Left lung (tissue), 4 donors: ENCODE measurements at regions not wholly inside any gene's neighbourhood (a gene's known extent, or its start where the extent isn't known, plus 50 kb on each side); places are given as distances from the start of the nearest gene placed in this dataset.

Experiments used
- ATAC-seq: fragments of 200-7000 bp; cut with Tn5 transposase; one replicate; pipeline ENCODE4 v1.9.1; 2020; ENCODE audit warnings: moderate library complexity
- DNase-seq, 4 donors: peaks; one replicate each; pipeline ENCODE4 v3.0.0-alpha.2; 2013 to 2020
- H3K27ac ChIP-seq, 2 donors: fragments of 200-600 bp; sonication (generic) in 1 of 2; one replicate each; pipeline versions ENCODE4 v1.5.0 to v1.8.0; 2020 to 2021
- H3K27me3 ChIP-seq, 2 donors: fragments of 200-600 bp; sonication (generic) in 1 of 2; one replicate each; pipeline versions ENCODE4 v1.5.0 to v1.8.0; 2020 to 2021
- H3K36me3 ChIP-seq, 2 donors: fragments of 200-600 bp; sonication (generic) in 1 of 2; one replicate each; pipeline versions ENCODE4 v1.5.0 to v1.8.0; 2020 to 2021
- H3K4me1 ChIP-seq, 2 donors: fragments of 200-600 bp; one replicate each; pipeline ENCODE4 v1.8.0; 2021
- H3K4me3 ChIP-seq, 2 donors: fragments of 200-600 bp; sonication (generic) in 1 of 2; one replicate each; pipeline versions ENCODE4 v1.5.0 to v1.8.0; 2020 to 2021; ENCODE audit warnings: mild to moderate bottlenecking in 1 of 2
- H3K9me3 ChIP-seq, 2 donors: fragments of 200-600 bp; sonication (generic) in 1 of 2; one replicate each; pipeline versions ENCODE4 v1.5.0 to v1.8.0; 2020 to 2021
- intact Hi-C, 2 donors: fragments of 100-400 bp; cut with DNase I; formaldehyde crosslinking; loops; one replicate each; pipeline versions ENCODE4 v1.11.2 to v1.14.2; 2022
- TF ChIP-seq, protein P1 (sequence below), 2 donors: fragments of 200-600 bp; sonication (generic) in 1 of 2; IDR thresholded peaks; one replicate each; pipeline versions ENCODE4 v1.5.0 to v1.8.0; 2021; ENCODE audit warnings: antibody characterized with exemption in 2 of 2
- donor health status: DM: no; HTN: yes; CAD: no.
- donor health status: DM: no; HTN: no; CAD: no.

DNA sequence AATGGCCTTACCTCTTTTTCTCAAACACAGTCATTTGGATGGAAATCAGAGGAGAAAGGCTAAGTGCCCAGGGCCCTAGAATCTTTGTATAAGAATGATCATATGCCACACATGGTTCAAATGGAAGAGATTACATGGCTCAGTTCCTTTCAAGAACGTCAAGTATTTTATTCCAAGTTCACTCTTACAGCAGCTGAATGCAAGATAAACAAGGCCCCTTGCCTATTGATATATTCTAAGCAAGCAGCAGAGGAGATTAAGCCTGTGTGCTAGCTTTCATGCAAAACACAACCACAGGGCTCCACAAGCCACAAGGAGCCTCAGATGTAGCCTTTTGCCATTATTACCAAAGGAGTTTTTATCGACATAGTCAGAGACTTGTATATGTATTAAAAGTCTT is 55.3 kb upstream of the SLCO6A1 start:
- H3K4me3 ChIP-seq: no peak overlapping the region
- DNase-seq (no peak), ATAC-seq (no peak)
- no peaks in the 10 kb centered on the region for H3K36me3 ChIP-seq
- no peaks in the 10 kb centered on the region for H3K27me3 ChIP-seq
- intact Hi-C loops: no loop called here
- H3K4me1 ChIP-seq: no peaks in the 10 kb centered on the region
- H3K9me3 ChIP-seq: no peaks in the 10 kb centered on the region
- H3K27ac ChIP-seq: no peak overlapping the region
- TF ChIP-seq, protein P1, sequence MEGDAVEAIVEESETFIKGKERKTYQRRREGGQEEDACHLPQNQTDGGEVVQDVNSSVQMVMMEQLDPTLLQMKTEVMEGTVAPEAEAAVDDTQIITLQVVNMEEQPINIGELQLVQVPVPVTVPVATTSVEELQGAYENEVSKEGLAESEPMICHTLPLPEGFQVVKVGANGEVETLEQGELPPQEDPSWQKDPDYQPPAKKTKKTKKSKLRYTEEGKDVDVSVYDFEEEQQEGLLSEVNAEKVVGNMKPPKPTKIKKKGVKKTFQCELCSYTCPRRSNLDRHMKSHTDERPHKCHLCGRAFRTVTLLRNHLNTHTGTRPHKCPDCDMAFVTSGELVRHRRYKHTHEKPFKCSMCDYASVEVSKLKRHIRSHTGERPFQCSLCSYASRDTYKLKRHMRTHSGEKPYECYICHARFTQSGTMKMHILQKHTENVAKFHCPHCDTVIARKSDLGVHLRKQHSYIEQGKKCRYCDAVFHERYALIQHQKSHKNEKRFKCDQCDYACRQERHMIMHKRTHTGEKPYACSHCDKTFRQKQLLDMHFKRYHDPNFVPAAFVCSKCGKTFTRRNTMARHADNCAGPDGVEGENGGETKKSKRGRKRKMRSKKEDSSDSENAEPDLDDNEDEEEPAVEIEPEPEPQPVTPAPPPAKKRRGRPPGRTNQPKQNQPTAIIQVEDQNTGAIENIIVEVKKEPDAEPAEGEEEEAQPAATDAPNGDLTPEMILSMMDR (IDR thresholded peaks at IDR 0.05): no peak

DNA sequence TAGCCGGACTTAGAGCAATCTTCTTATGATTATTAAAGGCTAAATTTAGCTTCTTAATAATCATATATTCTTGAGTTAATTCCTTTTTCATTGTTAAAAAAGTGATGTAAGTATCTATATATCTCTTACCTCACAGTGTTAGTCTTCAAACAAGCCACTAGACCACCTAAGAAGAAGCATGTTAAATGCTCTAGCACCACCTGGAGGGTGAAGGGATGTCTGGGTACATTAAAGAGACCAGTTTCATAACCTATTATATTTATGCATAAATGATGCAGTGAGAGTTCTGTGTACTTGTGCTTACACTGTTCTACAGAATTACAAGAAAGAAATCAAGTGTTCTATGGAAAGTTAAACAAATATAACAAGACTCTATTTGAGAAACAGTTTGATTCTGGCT is 55.9 kb upstream of the SLCO6A1 start:
- TF ChIP-seq, protein P1 (IDR thresholded peaks at IDR 0.05): peak in 1 of 2 donors; percentile 17
- no peaks in the 10 kb centered on the region for H3K4me1 ChIP-seq
- no peak overlapping the region for H3K4me3 ChIP-seq
- H3K9me3 ChIP-seq: no peaks in the 10 kb centered on the region
- no peaks in the 10 kb centered on the region for H3K27me3 ChIP-seq
- no peak overlapping the region for H3K27ac ChIP-seq
- intact Hi-C loops: no loop called here
- DNase-seq (no peak), ATAC-seq (no peak)
- no peaks in the 10 kb centered on the region for H3K36me3 ChIP-seq

DNA sequence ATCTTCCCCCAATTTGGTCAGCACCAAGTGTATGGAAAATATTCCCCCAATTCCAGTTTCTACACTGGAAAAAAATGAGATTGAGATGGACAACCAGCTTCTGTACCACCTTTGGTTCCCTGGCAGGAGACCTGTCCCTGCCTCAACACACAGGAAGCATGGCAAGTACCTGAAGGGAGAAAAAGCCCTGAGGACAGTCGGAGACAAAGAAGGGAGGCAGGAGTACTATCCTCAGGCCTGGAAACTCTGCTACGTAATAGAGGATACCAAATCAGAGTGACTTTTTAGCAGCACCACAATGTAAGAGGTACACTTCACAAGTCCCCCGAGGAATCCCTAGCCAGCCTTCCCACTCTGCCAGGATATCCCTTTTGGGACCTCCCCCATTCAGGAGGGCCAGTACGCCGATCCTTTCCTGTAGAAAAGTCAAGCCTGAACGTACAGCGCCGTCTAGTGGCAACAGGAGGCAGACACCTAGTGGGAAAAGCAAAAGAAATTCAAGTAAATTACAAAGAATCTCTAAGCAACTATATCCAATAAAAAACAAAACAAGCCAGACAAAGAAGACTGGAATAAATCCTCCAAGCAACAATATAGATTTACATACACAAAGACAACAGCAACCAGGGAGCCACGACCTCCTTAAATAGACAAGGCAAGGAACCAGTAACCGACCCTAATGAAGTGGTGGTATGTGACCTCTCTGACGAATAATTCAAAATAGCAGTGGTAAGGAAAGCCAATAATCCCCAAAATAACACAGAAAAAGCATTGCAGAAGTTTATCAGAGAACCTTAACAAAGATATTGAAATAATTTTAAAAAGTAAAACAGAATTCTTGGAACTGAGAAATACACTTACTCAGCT is 63.3 kb upstream of the SLCO6A1 start:
- DNase-seq (peak in 2 of 4 donors; percentile 17 to 34), ATAC-seq (peak; percentile 26)
- intact Hi-C loops: no loop called here
- Histone ChIP-seq H3K27me3 (no peaks in the 10 kb centered on the region), H3K4me1 (no peaks in the 10 kb centered on the region), H3K4me3 (no peak overlapping the region), H3K27ac (no peak overlapping the region), H3K9me3 (no peaks in the 10 kb centered on the region), H3K36me3 (no peaks in the 10 kb centered on the region)
- TF ChIP-seq, protein P1 (IDR thresholded peaks at IDR 0.05): peak in 1 of 2 donors; percentile 46

DNA sequence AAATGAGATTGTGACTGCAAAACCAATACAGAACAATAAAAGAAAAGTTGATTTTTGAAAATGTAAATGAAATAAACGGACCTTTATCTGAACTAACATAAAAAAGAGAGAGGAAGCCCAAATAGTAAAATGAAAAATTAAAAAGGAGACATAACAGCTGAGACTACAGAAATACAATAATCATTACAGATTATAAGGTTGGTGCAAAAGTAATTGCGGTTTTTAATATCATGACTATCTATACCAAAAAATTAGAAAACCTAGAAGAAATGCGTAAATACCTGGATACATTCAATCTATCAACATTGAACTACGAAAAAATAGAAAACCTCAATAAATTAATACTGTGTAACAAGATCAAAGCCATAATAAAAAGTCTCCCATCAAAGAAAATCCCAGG is 71.9 kb upstream of the SLCO6A1 start:
- Histone ChIP-seq H3K36me3 (no peaks in the 10 kb centered on the region), H3K27me3 (no peaks in the 10 kb centered on the region), H3K4me3 (no peak overlapping the region), H3K27ac (no peak overlapping the region), H3K4me1 (no peaks in the 10 kb centered on the region), H3K9me3 (no peaks in the 10 kb centered on the region)
- intact Hi-C loops: no loop called here
- TF ChIP-seq, protein P1 (IDR thresholded peaks at IDR 0.05): no peak
- ATAC-seq (no peak), DNase-seq (no peak)

DNA sequence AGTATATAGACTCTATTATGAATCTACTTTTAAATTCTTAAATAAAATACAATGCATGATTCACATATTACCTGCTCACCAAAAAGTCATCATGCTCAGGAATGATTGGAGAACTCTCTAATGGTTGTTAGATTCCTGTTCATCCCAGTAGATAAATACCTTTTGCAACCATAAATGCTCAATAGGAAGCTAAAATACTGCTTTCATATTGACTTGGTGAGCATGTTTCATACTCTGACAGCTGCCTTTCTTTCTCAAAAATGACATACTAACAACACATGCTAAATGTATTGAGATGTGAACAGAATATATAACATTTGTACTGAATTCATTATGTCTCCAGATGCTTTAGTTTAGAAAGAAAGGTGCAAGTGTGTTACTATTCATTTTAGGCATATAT is 79.6 kb upstream of the SLCO6A1 start:
- Histone ChIP-seq H3K4me1 (no peaks in the 10 kb centered on the region), H3K27me3 (no peaks in the 10 kb centered on the region), H3K36me3 (no peaks in the 10 kb centered on the region), H3K27ac (no peak overlapping the region), H3K4me3 (no peak overlapping the region), H3K9me3 (no peaks in the 10 kb centered on the region)
- intact Hi-C loops: no loop called here
- ATAC-seq (no peak), DNase-seq (no peak)
- TF ChIP-seq, protein P1 (IDR thresholded peaks at IDR 0.05): no peak
